MM.1S (cell line): ENCODE measurements at regions not wholly inside any gene's neighbourhood (a gene's known extent, or its start where the extent isn't known, plus 50 kb on each side); places are given as distances from the start of the nearest gene placed in this dataset.

Source experiments
- EZH2 ChIP-seq: fragments of 300-600 bp; sonication (generic); optimal IDR thresholded peaks from 2 replicates; pipeline ENCODE3; 2017; ENCODE audit warnings: low read depth, mild to moderate bottlenecking, antibody characterized with exemption, low read length, mixed read lengths
- EZH2phosphoT487 ChIP-seq: fragments of 300-600 bp; sonication (generic); IDR thresholded peaks from 2 replicates; pipeline ENCODE4 v1.6.1; 2018; ENCODE audit warnings: antibody characterized with exemption, low read length
- TF ChIP-seq, protein P1 (sequence below): fragments of 300-600 bp; sonication (generic); IDR thresholded peaks from 2 replicates; pipeline ENCODE4 v1.5.1; 2016; ENCODE audit warnings: antibody characterized with exemption, low read length, mixed read lengths

GRCh38 chr1:169005776-169006175 lies 100.7 kb upstream of the ATP1B1 start:
- TF ChIP-seq, protein P1, sequence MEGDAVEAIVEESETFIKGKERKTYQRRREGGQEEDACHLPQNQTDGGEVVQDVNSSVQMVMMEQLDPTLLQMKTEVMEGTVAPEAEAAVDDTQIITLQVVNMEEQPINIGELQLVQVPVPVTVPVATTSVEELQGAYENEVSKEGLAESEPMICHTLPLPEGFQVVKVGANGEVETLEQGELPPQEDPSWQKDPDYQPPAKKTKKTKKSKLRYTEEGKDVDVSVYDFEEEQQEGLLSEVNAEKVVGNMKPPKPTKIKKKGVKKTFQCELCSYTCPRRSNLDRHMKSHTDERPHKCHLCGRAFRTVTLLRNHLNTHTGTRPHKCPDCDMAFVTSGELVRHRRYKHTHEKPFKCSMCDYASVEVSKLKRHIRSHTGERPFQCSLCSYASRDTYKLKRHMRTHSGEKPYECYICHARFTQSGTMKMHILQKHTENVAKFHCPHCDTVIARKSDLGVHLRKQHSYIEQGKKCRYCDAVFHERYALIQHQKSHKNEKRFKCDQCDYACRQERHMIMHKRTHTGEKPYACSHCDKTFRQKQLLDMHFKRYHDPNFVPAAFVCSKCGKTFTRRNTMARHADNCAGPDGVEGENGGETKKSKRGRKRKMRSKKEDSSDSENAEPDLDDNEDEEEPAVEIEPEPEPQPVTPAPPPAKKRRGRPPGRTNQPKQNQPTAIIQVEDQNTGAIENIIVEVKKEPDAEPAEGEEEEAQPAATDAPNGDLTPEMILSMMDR: no peak
- TF ChIP-seq EZH2phosphoT487 (no peak), EZH2 (no peak)
